ENCODE measurements at regions not wholly inside any gene's neighbourhood (a gene's known extent, or its start where the extent isn't known, plus 50 kb on each side); places are given as distances from the start of the nearest gene placed in this dataset.

- TF ChIP-seq, protein P1, sequence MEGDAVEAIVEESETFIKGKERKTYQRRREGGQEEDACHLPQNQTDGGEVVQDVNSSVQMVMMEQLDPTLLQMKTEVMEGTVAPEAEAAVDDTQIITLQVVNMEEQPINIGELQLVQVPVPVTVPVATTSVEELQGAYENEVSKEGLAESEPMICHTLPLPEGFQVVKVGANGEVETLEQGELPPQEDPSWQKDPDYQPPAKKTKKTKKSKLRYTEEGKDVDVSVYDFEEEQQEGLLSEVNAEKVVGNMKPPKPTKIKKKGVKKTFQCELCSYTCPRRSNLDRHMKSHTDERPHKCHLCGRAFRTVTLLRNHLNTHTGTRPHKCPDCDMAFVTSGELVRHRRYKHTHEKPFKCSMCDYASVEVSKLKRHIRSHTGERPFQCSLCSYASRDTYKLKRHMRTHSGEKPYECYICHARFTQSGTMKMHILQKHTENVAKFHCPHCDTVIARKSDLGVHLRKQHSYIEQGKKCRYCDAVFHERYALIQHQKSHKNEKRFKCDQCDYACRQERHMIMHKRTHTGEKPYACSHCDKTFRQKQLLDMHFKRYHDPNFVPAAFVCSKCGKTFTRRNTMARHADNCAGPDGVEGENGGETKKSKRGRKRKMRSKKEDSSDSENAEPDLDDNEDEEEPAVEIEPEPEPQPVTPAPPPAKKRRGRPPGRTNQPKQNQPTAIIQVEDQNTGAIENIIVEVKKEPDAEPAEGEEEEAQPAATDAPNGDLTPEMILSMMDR (IDR thresholded peaks at IDR 0.05), result no peak
- TF ChIP-seq POLR2A (IDR thresholded peaks at IDR 0.05), result no peak
These were observed 167.4 kb downstream of the TMEM26 start for GRCh38 chr10:61285749-61286148.

Data from right lobe of liver (tissue), 4 donors.